NB4 (cell line): ENCODE measurements at regions not wholly inside any gene's neighbourhood (a gene's known extent, or its start where the extent isn't known, plus 50 kb on each side); places are given as distances from the start of the nearest gene placed in this dataset.

Experiments used
- MYC ChIP-seq: IDR thresholded peaks from 2 replicates; pipeline ENCODE4 v1.6.1; 2011; ENCODE audit warnings: low read depth, low read length
- POLR2A ChIP-seq: IDR thresholded peaks from 2 replicates; pipeline ENCODE4 v1.6.1; 2011; ENCODE audit warnings: mild to moderate bottlenecking; ENCODE audit not compliant: insufficient read length; ENCODE audit errors: extremely low read depth

GRCh38 chr13:91228108-91228507 lies 119.4 kb upstream of the MIR17HG start:
- TF ChIP-seq POLR2A = no peak
- TF ChIP-seq MYC = no peak
